ENCODE measurements at regions not wholly inside any gene's neighbourhood (a gene's known extent, or its start where the extent isn't known, plus 50 kb on each side); places are given as distances from the start of the nearest gene placed in this dataset.

GRCh38 chr4:59644765-59645164, 1555.4 kb upstream of the ADGRL3 start:
- Histone ChIP-seq H3K23ac (ENCODE audit: insufficient read length, low read depth, low read length) (no peak overlapping the region), H3K18ac (ENCODE audit: insufficient read length, low read depth, low read length) (no peak overlapping the region), H3K56ac (ENCODE audit: insufficient read length, low read depth, low read length) (no peak overlapping the region), H2BK120ac (ENCODE audit: low read depth, low read length, poor library complexity, severe bottlenecking) (no peak overlapping the region), H3K9me3 (ENCODE audit: control insufficient read depth, low read depth, low read length) (no peaks in the 10 kb centered on the region), H3K79me2 (ENCODE audit: insufficient read depth, low read length) (no peaks in the 10 kb centered on the region), H2BK12ac (ENCODE audit: insufficient read length, low read depth, low read length) (no peak overlapping the region), H4K91ac (ENCODE audit: insufficient read length, low read depth, low read length) (no peak overlapping the region), H3K4me1 (ENCODE audit: insufficient read depth, low read length) (no peaks in the 10 kb centered on the region), H3K23me2 (ENCODE audit: insufficient read length, low read depth, low read length, poor library complexity, severe bottlenecking) (no peaks in the 10 kb centered on the region), H2AK5ac (ENCODE audit: insufficient read length, low read length) (no peak overlapping the region), H3K14ac (ENCODE audit: insufficient read depth, low read length) (no peak overlapping the region), H3K9ac (ENCODE audit: extremely low read depth, insufficient read length, low read length) (no peak overlapping the region), H2BK20ac (ENCODE audit: low read depth, low read length, poor library complexity, severe bottlenecking) (no peak overlapping the region), H3K4ac (ENCODE audit: low read depth, low read length) (no peak overlapping the region), H3T11ph (ENCODE audit: low read length) (no peak overlapping the region), H2AFZ (ENCODE audit: low read length) (no peak overlapping the region), H2BK15ac (ENCODE audit: low read depth, low read length) (no peak overlapping the region), H3K4me2 (ENCODE audit: insufficient read depth, insufficient read length, low read length) (no peak overlapping the region), H4K8ac (replicated peaks; ENCODE audit: insufficient read length, low read depth, low read length) (no peak overlapping the region), H3K27me3 (ENCODE audit: insufficient read depth, low read length) (no peaks in the 10 kb centered on the region; the same call in 1 of the 2 replicates), H2BK5ac (ENCODE audit: insufficient read length, low read length) (no peak overlapping the region), H3K79me1 (ENCODE audit: insufficient read depth, low read depth, low read length, poor library complexity, severe bottlenecking) (no peaks in the 10 kb centered on the region), H4K20me1 (ENCODE audit: control insufficient read depth, insufficient read depth, insufficient read length) (no peaks in the 10 kb centered on the region), H4K5ac (ENCODE audit: insufficient read length, low read depth, low read length) (no peak overlapping the region), H3K27ac (ENCODE audit: insufficient read length, low read depth, low read length) (no peak overlapping the region)
- Mint-ChIP-seq H3K27me3 (ENCODE audit: low read depth) (no peaks in the 10 kb centered on the region), H3K9me3 (no peaks in the 10 kb centered on the region), H3K4me1 (no peaks in the 10 kb centered on the region), H3K27ac (no peak overlapping the region), H3K36me3 (ENCODE audit: insufficient read depth in 1 of 3, low read depth in 3 of 3) (no peaks in the 10 kb centered on the region), H3K4me3 (no peak overlapping the region)
- no CpG with 5 or more reads among the region's 3 CpGs for WGBS (ENCODE audit: extremely low coverage, insufficient read length, low lambda C conversion rate)
- TF ChIP-seq CTCF (conservative IDR thresholded peaks at IDR 0.05) = no peak
- DNase-seq = no peak

All from H9 (cell line).